ENCODE measurements at regions not wholly inside any gene's neighbourhood (a gene's known extent, or its start where the extent isn't known, plus 50 kb on each side); places are given as distances from the start of the nearest gene placed in this dataset.
A peak's percentile ranks its signal among the peaks of the same experiment; 100 is the strongest.

DNA sequence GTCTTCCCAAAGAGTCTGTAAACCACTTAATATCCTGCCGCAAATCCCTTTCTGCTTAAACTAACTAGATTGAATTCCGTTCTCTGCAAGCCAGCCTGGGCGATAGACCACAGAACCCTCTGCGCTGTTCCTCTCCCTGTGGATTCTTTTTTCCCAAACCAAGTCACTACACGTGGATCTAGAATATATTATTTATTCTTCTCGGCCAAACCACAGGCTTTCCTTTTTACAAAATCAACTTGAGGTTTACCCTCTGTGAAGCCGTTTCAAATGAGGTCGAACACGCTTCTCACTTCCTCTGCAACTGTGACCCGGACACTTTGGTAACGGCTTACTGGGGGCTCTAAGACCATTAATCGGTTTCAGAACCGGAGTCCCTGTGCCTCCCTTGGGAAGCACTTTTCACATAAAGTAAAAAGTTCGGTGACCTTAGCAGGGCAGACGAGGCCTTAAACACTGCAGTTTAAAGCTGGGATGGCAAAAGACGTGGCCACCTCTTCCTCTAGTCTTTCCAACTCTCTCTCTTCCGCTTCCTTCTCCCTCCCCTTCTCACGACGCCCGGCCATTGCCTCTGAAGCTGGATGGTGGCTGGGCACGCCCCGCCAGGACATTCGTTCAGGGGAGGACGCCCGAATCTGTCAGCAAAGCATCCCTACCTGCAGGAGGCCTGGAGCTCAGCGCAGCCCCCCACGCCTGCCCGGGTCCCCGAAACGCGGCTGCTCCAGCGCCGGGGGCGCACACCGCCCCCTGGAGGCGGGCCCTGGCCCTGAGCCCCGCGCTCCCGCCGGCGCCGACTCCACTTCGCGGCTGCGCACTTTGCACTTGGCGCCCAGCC, 55.0 kb upstream of the FOXC1 start:
- WGBS (ENCODE audit: insufficient coverage): 24% methylated on average over 41 of the region's 46 CpGs
- Histone ChIP-seq H2AFZ (ENCODE audit: insufficient read depth, low read depth, low read length, poor library complexity, severe bottlenecking) (peak overlapping the region; percentile 74), H3K9me3 (ENCODE audit: control extremely low read depth in 1 of 3, control insufficient read depth in 2 of 3, insufficient read depth in 1 of 3, low read length in 2 of 3) (peaks cover 0 to 4% (median 0%) of the 10 kb centered on the region in 3 donors), H3K4me1 (ENCODE audit: control insufficient read depth in 2 of 2, insufficient read depth in 2 of 2, low read length in 2 of 2) (peaks cover 0 to 9% of the 10 kb centered on the region in 2 donors), H3K4me2 (replicated peaks; ENCODE audit: low read depth, low read length, poor library complexity, severe bottlenecking) (peak overlapping the region; percentile 65), H3K9ac (ENCODE audit: low read length) (peak overlapping the region; percentile 59), H3K4me3 (ENCODE audit: control extremely low read depth in 1 of 5, extremely low read depth in 1 of 5, insufficient read depth in 1 of 5, low read depth in 2 of 5, low read length in 4 of 5) (peak overlapping the region; percentile 14 to 62 (median 57)), H3K79me2 (ENCODE audit: control insufficient read depth, insufficient read depth, low read length) (no peaks in the 10 kb centered on the region), H3K27me3 (replicated peaks in 1 of 4; ENCODE audit: control extremely low read depth in 1 of 4, control insufficient read depth in 3 of 4, insufficient read depth in 4 of 4, low read length in 3 of 4) (peaks cover 0 to 14% (median 6%) of the 10 kb centered on the region in 4 experiments), H4K20me1 (ENCODE audit: control insufficient read depth, insufficient read depth, low read length, poor library complexity, severe bottlenecking) (no peaks in the 10 kb centered on the region), H3K27ac (ENCODE audit: low read length in 2 of 2) (peak overlapping the region; percentile 6 to 70), H3K36me3 (replicated peaks in 1 of 2; ENCODE audit: control extremely low read depth in 1 of 2, control insufficient read depth in 1 of 2, extremely low read depth in 1 of 2, insufficient read depth in 2 of 2, low read length in 1 of 2) (no peaks in the 10 kb centered on the region)
- H3K4me1 Mint-ChIP-seq: peaks cover 10% of the 10 kb centered on the region
- CTCF ChIA-PET: interaction anchor here (0.8 kb wide), 1 partner anchor 10 kb away, joined by 3 read pairs; no protein-coding TSS in a partner anchor
- POLR2A ChIA-PET: no interaction called here
- H3K27ac Mint-ChIP-seq: peak overlapping the region; percentile 69
- DNase-seq (peak; percentile 67), ATAC-seq (ENCODE audit: low read depth) (peak; percentile 85)
- H3K9me3 Mint-ChIP-seq (ENCODE audit: insufficient read depth): no peaks in the 10 kb centered on the region
- TF ChIP-seq, protein P1, sequence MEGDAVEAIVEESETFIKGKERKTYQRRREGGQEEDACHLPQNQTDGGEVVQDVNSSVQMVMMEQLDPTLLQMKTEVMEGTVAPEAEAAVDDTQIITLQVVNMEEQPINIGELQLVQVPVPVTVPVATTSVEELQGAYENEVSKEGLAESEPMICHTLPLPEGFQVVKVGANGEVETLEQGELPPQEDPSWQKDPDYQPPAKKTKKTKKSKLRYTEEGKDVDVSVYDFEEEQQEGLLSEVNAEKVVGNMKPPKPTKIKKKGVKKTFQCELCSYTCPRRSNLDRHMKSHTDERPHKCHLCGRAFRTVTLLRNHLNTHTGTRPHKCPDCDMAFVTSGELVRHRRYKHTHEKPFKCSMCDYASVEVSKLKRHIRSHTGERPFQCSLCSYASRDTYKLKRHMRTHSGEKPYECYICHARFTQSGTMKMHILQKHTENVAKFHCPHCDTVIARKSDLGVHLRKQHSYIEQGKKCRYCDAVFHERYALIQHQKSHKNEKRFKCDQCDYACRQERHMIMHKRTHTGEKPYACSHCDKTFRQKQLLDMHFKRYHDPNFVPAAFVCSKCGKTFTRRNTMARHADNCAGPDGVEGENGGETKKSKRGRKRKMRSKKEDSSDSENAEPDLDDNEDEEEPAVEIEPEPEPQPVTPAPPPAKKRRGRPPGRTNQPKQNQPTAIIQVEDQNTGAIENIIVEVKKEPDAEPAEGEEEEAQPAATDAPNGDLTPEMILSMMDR (IDR thresholded peaks at IDR 0.05): peak; percentile 62
- TF ChIP-seq EZH2 (IDR thresholded peaks at IDR 0.05; ENCODE audit: borderline replicate concordance, insufficient read depth, low read depth, low read length, poor library complexity, severe bottlenecking): no peak
- intact Hi-C loops (cut with micrococcal nuclease): no loop called here
- peaks cover 44% of the 10 kb centered on the region for H3K27me3 Mint-ChIP-seq
- H3K4me3 Mint-ChIP-seq: peak overlapping the region; percentile 84

DNA sequence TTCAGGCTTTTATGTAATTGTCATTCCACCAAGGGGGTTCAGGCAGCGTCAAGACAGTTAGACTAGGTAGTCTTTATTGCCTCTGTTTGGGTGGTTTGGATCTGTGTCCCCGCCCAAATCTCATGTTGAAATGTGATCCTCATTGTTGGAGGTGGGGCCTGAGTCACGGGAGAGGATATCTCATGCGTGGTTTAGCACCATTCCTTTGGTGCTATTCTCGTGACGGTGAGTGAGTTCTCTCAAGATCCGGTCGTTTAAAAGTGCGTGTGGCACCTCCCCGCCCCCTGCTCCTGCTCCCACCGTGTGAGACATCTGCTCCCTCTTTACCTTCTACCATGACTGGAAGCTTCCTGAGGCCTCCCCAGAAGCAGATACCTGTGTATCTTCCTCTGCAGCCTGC, 51.3 kb upstream of the FOXC1 start:
- no peak overlapping the region for H3K4me3 ChIP-seq (ENCODE audit: control extremely low read depth in 1 of 5, extremely low read depth in 1 of 5, insufficient read depth in 1 of 5, low read depth in 2 of 5, low read length in 4 of 5)
- H3K27ac Mint-ChIP-seq: no peak overlapping the region
- intact Hi-C loops (cut with micrococcal nuclease): no loop called here
- no peaks in the 10 kb centered on the region for H4K20me1 ChIP-seq (ENCODE audit: control insufficient read depth, insufficient read depth, low read length, poor library complexity, severe bottlenecking)
- no peaks in the 10 kb centered on the region for H3K79me2 ChIP-seq (ENCODE audit: control insufficient read depth, insufficient read depth, low read length)
- no peak overlapping the region for H3K27ac ChIP-seq (ENCODE audit: low read length in 2 of 2)
- no peak for TF ChIP-seq EZH2 (IDR thresholded peaks at IDR 0.05; ENCODE audit: borderline replicate concordance, insufficient read depth, low read depth, low read length, poor library complexity, severe bottlenecking)
- TF ChIP-seq, protein P1 (IDR thresholded peaks at IDR 0.05): no peak
- no peak overlapping the region for H3K9ac ChIP-seq (ENCODE audit: low read length)
- no peak for DNase-seq
- WGBS (ENCODE audit: insufficient coverage): 96% methylated on average over 10 of the region's 11 CpGs
- H3K36me3 ChIP-seq (replicated peaks in 1 of 2; ENCODE audit: control extremely low read depth in 1 of 2, control insufficient read depth in 1 of 2, extremely low read depth in 1 of 2, insufficient read depth in 2 of 2, low read length in 1 of 2): no peaks in the 10 kb centered on the region
- H3K4me3 Mint-ChIP-seq: no peak overlapping the region
- ChIA-PET POLR2A (no interaction called here), CTCF (interaction anchor here (1.1 kb wide), 1 partner anchor 35 kb away, joined by 3 read pairs; no protein-coding TSS in a partner anchor)
- H3K4me2 ChIP-seq (replicated peaks; ENCODE audit: low read depth, low read length, poor library complexity, severe bottlenecking): no peak overlapping the region
- peaks cover 0 to 9% of the 10 kb centered on the region in 2 donors for H3K4me1 ChIP-seq (ENCODE audit: control insufficient read depth in 2 of 2, insufficient read depth in 2 of 2, low read length in 2 of 2)
- H2AFZ ChIP-seq (ENCODE audit: insufficient read depth, low read depth, low read length, poor library complexity, severe bottlenecking): no peak overlapping the region
- peaks cover 0 to 14% (median 9%) of the 10 kb centered on the region in 4 experiments for H3K27me3 ChIP-seq (replicated peaks in 1 of 4; ENCODE audit: control extremely low read depth in 1 of 4, control insufficient read depth in 3 of 4, insufficient read depth in 4 of 4, low read length in 3 of 4)
- peaks cover 10% of the 10 kb centered on the region for H3K4me1 Mint-ChIP-seq
- H3K27me3 Mint-ChIP-seq: peaks cover 73% of the 10 kb centered on the region
- H3K9me3 Mint-ChIP-seq (ENCODE audit: insufficient read depth): no peaks in the 10 kb centered on the region
- no peak for ATAC-seq (ENCODE audit: low read depth)
- H3K9me3 ChIP-seq (ENCODE audit: control extremely low read depth in 1 of 3, control insufficient read depth in 2 of 3, insufficient read depth in 1 of 3, low read length in 2 of 3): no peaks in the 10 kb centered on the region
